H54 (cell line): ENCODE measurements at regions not wholly inside any gene's neighbourhood (a gene's known extent, or its start where the extent isn't known, plus 50 kb on each side); places are given as distances from the start of the nearest gene placed in this dataset.
"Not testable (repeated sequence)": the region's sequence is repeated elsewhere in the genome, so short reads cannot be mapped to it uniquely, and the experiment has no call there.

Experiments
- DNase-seq: peaks from one replicate; pipeline ENCODE4 v3.0.0; 2011; ENCODE audit warnings: low spot score, mixed read lengths; ENCODE audit not compliant: insufficient read length
- FAIRE-seq: peaks from 3 replicates; lab custom pipeline; 2011; peaks lifted over from hg19 to GRCh38; lab: Jason Lieb, UNC
- POLR2A ChIP-seq: IDR thresholded peaks from 2 replicates; pipeline ENCODE4 v1.6.1; 2011; ENCODE audit warnings: low read depth, mild to moderate bottlenecking, low read length

- no peak for FAIRE-seq
- TF ChIP-seq POLR2A, result no peak
- DNase-seq, result no peak
Measured at GRCh38 chr4:111120191-111120590, 497.3 kb upstream of the PITX2 start.

- FAIRE-seq (no peak), DNase-seq (no peak)
- no peak for TF ChIP-seq POLR2A
Measured at GRCh38 chr4:111126340-111126739, 503.5 kb upstream of the PITX2 start.

- TF ChIP-seq POLR2A, result no peak
- FAIRE-seq (no peak), DNase-seq (no peak)
Measured at GRCh38 chr4:111127841-111128240, 505.0 kb upstream of the PITX2 start.

GRCh38 chr4:111128327-111128726, 505.4 kb upstream of the PITX2 start:
- no peak for DNase-seq
- no peak for TF ChIP-seq POLR2A
- FAIRE-seq, result no peak

DNA sequence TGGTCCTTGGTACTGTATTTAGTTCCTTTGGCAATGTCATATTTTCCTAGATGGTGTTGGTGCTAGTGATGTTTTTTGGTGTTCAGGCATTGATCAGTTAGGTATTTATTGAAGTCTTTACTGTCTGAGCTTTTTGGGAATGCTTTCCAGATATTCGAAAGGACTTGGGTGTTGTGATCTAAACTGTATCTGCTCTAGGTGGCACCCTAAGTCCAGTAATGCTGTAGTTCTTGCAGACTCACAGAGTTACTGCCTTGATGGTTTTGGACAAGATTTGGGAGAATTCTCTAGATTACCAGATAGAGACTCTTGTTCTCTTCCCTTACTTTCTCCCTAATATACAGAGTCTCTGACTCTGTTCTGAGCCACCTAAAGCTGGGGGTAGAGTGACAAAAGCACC, 513.6 kb upstream of the PITX2 start:
- TF ChIP-seq POLR2A, result no peak
- DNase-seq (no peak), FAIRE-seq (no peak)

DNA sequence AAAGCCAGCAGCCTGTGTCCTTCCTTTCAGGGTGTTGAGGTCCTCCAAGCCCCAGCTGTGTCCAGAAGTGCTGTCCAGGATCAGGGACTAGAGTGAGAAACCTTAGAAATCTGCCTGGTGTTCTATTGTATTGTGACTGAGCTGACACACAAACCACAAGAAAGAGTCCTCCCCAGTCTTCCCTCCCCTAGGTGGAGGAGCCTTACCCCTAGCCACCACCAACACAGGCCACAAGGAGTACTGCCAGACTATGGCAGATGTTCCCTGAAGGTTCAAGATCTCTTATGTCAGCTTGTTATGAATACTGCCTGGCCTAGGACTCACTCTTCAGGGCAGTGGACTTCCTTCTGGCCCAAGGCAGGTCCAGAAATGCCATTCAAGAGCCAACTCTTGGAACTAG, 514.1 kb upstream of the PITX2 start:
- no peak for TF ChIP-seq POLR2A
- DNase-seq (no peak), FAIRE-seq (no peak)

DNA sequence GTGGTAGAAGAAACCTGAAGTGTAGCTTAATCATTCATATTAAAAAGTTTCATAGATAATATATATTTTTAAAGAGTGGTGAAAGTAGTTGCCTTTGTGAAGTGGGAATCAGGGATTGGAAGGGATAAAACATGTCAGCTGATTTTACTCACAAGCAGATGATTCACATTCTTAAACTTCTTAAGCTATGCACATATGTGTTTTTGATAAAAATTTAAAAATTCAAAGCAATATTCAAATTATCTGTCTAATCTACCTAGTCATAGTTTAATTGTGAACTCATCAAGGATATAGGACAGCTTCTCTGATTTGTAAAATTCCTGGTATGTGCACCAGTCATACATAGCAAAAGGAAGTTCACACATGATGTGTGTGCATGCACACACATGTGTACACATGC, 520.6 kb upstream of the PITX2 start:
- DNase-seq (no peak), FAIRE-seq (no peak)
- TF ChIP-seq POLR2A, result no peak

DNA sequence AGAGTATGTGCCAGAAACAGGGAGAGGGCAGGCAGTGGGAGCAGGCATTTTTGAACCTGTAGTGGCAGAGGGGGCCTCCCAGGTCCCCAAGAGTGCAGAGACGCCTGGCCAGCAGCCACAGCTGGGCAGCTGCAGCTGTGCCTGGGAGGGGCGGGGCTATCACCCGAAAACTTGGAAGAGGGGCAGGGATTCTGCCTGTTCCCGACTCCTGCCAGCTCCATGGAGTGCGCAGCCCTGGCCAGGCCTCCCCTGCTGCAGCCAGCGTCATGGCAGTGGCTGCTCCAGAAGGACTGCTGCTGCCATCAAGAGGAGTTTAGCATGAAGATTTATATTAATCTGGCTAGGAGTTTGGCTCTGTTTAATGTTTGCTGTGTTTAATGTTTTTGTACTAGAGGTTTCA, 532.1 kb upstream of the PITX2 start:
- DNase-seq (no peak), FAIRE-seq (no peak)
- TF ChIP-seq POLR2A, result no peak

GRCh38 chr4:111164556-111164955, 541.7 kb upstream of the PITX2 start:
- DNase-seq, FAIRE-seq: not testable (repeated sequence)

DNA sequence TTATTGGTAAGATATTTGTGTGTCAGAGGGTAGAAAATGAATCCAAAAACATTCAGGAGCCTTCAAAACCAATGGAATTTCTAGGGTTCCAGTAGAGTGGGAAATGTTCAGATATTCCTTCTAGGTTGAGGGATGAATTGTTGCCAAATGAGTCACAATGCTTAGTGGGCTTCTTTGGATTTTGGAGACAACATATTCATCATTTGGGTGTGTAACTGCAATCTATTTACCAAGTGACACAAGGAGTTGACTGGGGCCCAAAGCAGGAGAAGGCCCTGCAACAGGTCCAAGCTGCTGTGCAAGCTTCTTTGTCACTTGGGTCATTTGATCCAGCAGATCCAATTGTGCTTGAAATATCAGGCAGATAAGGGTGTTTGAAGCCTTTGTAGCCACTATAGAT, 551.5 kb upstream of the PITX2 start:
- DNase-seq (no peak), FAIRE-seq (no peak)

GRCh38 chr4:111178231-111178630, 555.4 kb upstream of the PITX2 start:
- FAIRE-seq (no peak), DNase-seq (no peak)
- no peak for TF ChIP-seq POLR2A

More for the DNA sequence above, 551.5 kb upstream of the PITX2 start:
- TF ChIP-seq POLR2A, result no peak

- DNase-seq (no peak), FAIRE-seq (no peak)
- TF ChIP-seq POLR2A, result no peak
Measured at GRCh38 chr4:111187108-111187507, 564.2 kb upstream of the PITX2 start.

DNA sequence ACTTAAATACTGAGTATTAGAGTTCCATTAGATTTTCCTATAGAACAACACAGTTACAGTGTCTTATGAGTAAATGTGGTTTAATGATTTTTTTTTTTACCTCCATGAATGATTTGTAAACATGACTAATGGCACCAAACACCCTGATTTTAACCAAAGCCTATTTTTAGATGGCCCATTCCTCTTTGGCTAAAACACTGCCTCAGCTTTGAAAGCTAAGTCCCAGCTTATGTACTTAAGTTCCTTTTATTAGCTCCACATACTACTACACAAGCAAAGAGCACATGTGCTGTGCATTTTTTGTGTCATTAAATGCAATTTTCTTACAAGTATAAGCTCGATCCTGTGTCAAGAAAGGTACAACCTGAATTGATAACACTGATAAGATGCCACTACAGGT, 575.6 kb upstream of the PITX2 start:
- DNase-seq (no peak), FAIRE-seq (no peak)
- TF ChIP-seq POLR2A, result no peak

- DNase-seq, result no peak
- TF ChIP-seq POLR2A, result no peak
- no peak for FAIRE-seq
Measured at GRCh38 chr4:111204797-111205196, 581.9 kb upstream of the PITX2 start.

DNA sequence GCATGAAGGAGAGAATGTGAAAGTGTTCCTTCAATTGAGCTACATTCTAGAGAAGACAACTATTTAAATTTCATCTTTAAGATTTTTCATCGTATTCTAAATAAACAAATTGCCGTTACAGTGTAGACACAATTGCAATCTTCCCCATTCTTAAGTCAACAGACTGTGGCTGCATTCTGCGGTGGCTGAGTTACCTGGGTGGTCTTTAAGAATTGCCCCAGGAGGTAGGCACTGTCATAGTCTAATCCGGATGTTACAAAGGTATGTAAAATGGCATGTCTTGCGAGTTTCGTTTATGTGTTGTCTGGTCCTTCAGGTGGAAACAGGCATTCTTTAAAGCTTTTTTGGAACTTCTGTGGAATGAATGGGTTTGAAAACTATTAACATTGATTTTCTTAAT, 586.1 kb upstream of the PITX2 start:
- no peak for DNase-seq
- no peak for TF ChIP-seq POLR2A
- no peak for FAIRE-seq

GRCh38 chr4:111209706-111210105, 586.8 kb upstream of the PITX2 start:
- DNase-seq, result no peak
- TF ChIP-seq POLR2A, result no peak
- no peak for FAIRE-seq
